Osteocyte (in vitro differentiated cells): ENCODE measurements at regions not wholly inside any gene's neighbourhood (a gene's known extent, or its start where the extent isn't known, plus 50 kb on each side); places are given as distances from the start of the nearest gene placed in this dataset.

Experiments
- DNase-seq: peaks from one replicate; pipeline ENCODE4 v3.0.0; 2021; ENCODE audit warnings: mixed read lengths; ENCODE audit not compliant: unreplicated experiment; ENCODE audit errors: extremely low spot score
- H3K27ac Mint-ChIP-seq: one replicate; pipeline ENCODE4 v1.8.0; 2021; ENCODE audit warnings: mild to moderate bottlenecking, mixed read lengths; ENCODE audit not compliant: unreplicated experiment
- H3K27me3 Mint-ChIP-seq: one replicate; pipeline ENCODE4 v1.8.0; 2021; ENCODE audit warnings: mixed read lengths; ENCODE audit not compliant: unreplicated experiment
- H3K36me3 Mint-ChIP-seq: one replicate; pipeline ENCODE4 v1.8.0; 2021; ENCODE audit warnings: mixed read lengths; ENCODE audit not compliant: unreplicated experiment
- H3K4me1 Mint-ChIP-seq: one replicate; pipeline ENCODE4 v1.8.0; 2021; ENCODE audit warnings: mixed read lengths; ENCODE audit not compliant: unreplicated experiment
- H3K4me3 Mint-ChIP-seq: one replicate; pipeline ENCODE4 v1.8.0; 2021; ENCODE audit warnings: mild to moderate bottlenecking, moderate library complexity, mixed read lengths; ENCODE audit not compliant: unreplicated experiment
- H3K9me3 Mint-ChIP-seq: one replicate; pipeline ENCODE4 v1.8.0; 2021; ENCODE audit warnings: mixed read lengths; ENCODE audit not compliant: unreplicated experiment
- CTCF ChIP-seq: fragments of 200-600 bp; sonication (generic); IDR thresholded peaks from 2 replicates; pipeline ENCODE4 v1.5.0; 2021; ENCODE audit warnings: antibody characterized with exemption, mild to moderate bottlenecking, moderate library complexity

- Mint-ChIP-seq H3K27ac (no peak overlapping the region), H3K36me3 (no peaks in the 10 kb centered on the region), H3K4me1 (no peaks in the 10 kb centered on the region), H3K27me3 (no peaks in the 10 kb centered on the region), H3K9me3 (peaks cover 31% of the 10 kb centered on the region), H3K4me3 (no peak overlapping the region)
- no peak for TF ChIP-seq CTCF
- no peak for DNase-seq
Observed at GRCh38 chr11:80241766-80242165, 800.9 kb upstream of the TENM4 start.

DNA sequence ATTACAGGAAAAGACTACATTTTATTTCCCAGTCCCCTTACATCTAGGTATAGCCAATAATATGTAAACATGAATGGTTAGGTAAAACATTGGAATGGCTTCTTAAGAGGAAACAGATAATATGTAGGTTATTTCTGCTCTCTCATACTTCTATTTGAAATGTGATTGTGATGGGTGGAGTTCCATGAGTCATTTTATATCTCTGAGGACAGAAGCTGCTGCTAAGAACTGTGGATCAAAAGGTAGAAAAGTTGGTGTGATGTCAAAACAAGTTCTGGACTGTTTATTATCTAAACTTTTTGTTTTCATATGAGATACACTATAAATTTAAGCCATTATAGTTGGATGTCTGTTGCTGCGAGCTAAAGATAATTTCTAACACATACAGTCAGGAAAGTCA, 799.4 kb upstream of the TENM4 start:
- DNase-seq, result no peak
- no peak for TF ChIP-seq CTCF
- H3K27me3 Mint-ChIP-seq, result no peaks in the 10 kb centered on the region
- no peaks in the 10 kb centered on the region for H3K36me3 Mint-ChIP-seq
- H3K27ac Mint-ChIP-seq, result no peak overlapping the region
- H3K4me3 Mint-ChIP-seq, result no peak overlapping the region
- no peaks in the 10 kb centered on the region for H3K4me1 Mint-ChIP-seq
- H3K9me3 Mint-ChIP-seq, result peaks cover 28% of the 10 kb centered on the region

DNA sequence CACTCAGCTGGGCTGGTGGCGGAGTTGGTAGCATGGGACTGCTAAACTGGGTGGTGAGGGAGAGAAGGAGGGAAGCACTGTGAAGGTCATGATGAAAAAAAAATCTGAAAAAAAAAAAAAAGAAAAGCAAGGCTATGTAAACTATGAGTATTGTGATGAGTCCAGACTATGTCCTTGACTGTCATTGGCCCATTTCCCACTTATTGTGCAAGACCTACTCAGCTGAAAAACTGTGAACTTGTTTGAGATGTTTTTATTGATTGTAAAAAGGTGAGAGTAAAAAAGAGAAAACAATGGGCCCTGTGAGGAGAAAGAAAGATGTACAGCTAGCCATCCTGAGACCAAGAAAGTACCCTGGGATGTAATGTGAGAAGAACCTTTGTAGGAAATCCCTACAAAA, 798.4 kb upstream of the TENM4 start:
- no peak overlapping the region for H3K4me3 Mint-ChIP-seq
- H3K9me3 Mint-ChIP-seq, result peaks cover 33% of the 10 kb centered on the region
- TF ChIP-seq CTCF, result no peak
- H3K36me3 Mint-ChIP-seq, result no peaks in the 10 kb centered on the region
- H3K4me1 Mint-ChIP-seq, result no peaks in the 10 kb centered on the region
- H3K27me3 Mint-ChIP-seq, result no peaks in the 10 kb centered on the region
- H3K27ac Mint-ChIP-seq, result no peak overlapping the region
- no peak for DNase-seq

DNA sequence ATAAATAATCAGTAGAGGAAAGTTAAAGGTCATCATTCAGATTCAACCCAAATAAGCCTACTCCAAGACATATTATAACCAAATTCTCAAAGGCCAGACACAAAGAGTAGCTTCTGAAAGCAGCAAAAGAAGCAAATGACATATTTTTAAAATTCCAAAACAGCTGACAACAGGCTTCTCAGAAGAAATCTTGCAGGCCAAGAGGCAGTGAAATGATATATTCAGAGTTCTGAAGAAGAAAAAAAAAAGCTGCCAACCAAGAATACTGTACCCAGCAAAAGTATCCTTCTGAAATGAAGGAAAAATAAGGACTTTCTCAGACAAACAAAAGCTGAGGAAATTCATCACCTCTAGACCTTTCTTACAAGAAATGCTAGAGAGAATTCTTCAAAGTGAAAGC, 787.1 kb upstream of the TENM4 start:
- no peaks in the 10 kb centered on the region for H3K4me1 Mint-ChIP-seq
- no peaks in the 10 kb centered on the region for H3K36me3 Mint-ChIP-seq
- no peak overlapping the region for H3K27ac Mint-ChIP-seq
- no peak for DNase-seq
- H3K27me3 Mint-ChIP-seq, result no peaks in the 10 kb centered on the region
- peaks cover 40% of the 10 kb centered on the region for H3K9me3 Mint-ChIP-seq
- no peak overlapping the region for H3K4me3 Mint-ChIP-seq
- no peak for TF ChIP-seq CTCF

GRCh38 chr11:80214413-80214812, 773.6 kb upstream of the TENM4 start:
- Mint-ChIP-seq H3K4me3 (no peak overlapping the region), H3K9me3 (peaks cover 28% of the 10 kb centered on the region), H3K27me3 (no peaks in the 10 kb centered on the region), H3K4me1 (no peaks in the 10 kb centered on the region), H3K27ac (no peak overlapping the region), H3K36me3 (no peaks in the 10 kb centered on the region)
- no peak for DNase-seq
- no peak for TF ChIP-seq CTCF
